Gastroesophageal sphincter (tissue), 3 donors: ENCODE measurements at regions not wholly inside any gene's neighbourhood (a gene's known extent, or its start where the extent isn't known, plus 50 kb on each side); places are given as distances from the start of the nearest gene placed in this dataset.

Source experiments
- CTCF ChIP-seq, 4 experiments: fragments of 200-600 bp in 2 of 4; fragments of 450-650 bp in 2 of 4; sonication (generic) in 1 of 4; IDR thresholded peaks; one replicate each; pipeline ENCODE4 v1.5.1; 2017 to 2019; ENCODE audit warnings: antibody characterized with exemption in 4 of 4, mild to moderate bottlenecking in 2 of 4, moderate library complexity in 2 of 4
- EP300 ChIP-seq: sonication (generic); formaldehyde crosslinking; IDR thresholded peaks from one replicate; pipeline ENCODE4 v1.6.1; 2017; ENCODE audit warnings: antibody characterized with exemption, mild to moderate bottlenecking

GRCh38 chr11:109609454-109610185 is 187.6 kb downstream of the C11orf87 start:
- no peak for TF ChIP-seq CTCF (IDR thresholded peaks at IDR 0.05)
- TF ChIP-seq EP300, result no peak
